Tibial nerve (tissue), 3 donors: ENCODE measurements at regions not wholly inside any gene's neighbourhood (a gene's known extent, or its start where the extent isn't known, plus 50 kb on each side); places are given as distances from the start of the nearest gene placed in this dataset.

Experiments
- CTCF ChIP-seq, 5 experiments: fragments of 200-600 bp in 3 of 5; fragments of 450-650 bp in 2 of 5; sonication (generic) in 3 of 5; IDR thresholded peaks; one replicate each; pipeline ENCODE4 v1.5.1; 2016 to 2019; ENCODE audit warnings: antibody characterized with exemption in 5 of 5, mild to moderate bottlenecking in 3 of 5, moderate library complexity in 2 of 5
- POLR2A ChIP-seq, 2 donors: fragments of 450-650 bp; IDR thresholded peaks; one replicate each; pipeline ENCODE4 v1.6.1; 2017; ENCODE audit warnings: antibody characterized with exemption in 2 of 2, mild to moderate bottlenecking in 2 of 2, moderate library complexity in 2 of 2

- TF ChIP-seq POLR2A (IDR thresholded peaks at IDR 0.05) (no peak), CTCF (IDR thresholded peaks at IDR 0.05) (no peak)
Observed at GRCh38 chr17:68665373-68665772, 64.2 kb upstream of the FAM20A start.
